Inflammatory macrophage (primary cell): ENCODE measurements at regions not wholly inside any gene's neighbourhood (a gene's known extent, or its start where the extent isn't known, plus 50 kb on each side); places are given as distances from the start of the nearest gene placed in this dataset.
"Not testable (repeated sequence)": the region's sequence is repeated elsewhere in the genome, so short reads cannot be mapped to it uniquely, and the experiment has no call there.

Source experiments
- DNase-seq, 2 donors: peaks; one replicate each; pipeline ENCODE4 v3.0.0-alpha.2; 2020 to 2022

DNA sequence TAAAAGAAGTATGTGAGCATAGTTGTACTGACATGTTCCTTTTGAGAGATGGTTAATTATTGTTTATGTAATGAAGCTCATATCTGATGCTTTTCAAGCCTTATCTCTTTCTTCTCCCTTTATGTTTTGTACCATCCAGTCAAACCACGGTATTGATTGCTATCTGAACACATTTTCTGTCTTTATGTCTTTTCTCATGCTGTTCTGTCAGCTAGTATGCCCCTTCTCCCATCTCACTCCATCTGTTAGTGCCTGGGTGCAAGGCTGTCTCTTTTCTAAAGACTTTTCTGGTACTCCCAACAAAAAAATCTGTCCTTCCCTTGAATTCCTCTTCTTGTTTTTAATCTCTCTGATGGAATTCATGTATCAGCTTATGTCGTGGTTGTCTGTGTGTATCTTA lies 883.8 kb upstream of the IGFBP7 start:
- no peak for DNase-seq

DNA sequence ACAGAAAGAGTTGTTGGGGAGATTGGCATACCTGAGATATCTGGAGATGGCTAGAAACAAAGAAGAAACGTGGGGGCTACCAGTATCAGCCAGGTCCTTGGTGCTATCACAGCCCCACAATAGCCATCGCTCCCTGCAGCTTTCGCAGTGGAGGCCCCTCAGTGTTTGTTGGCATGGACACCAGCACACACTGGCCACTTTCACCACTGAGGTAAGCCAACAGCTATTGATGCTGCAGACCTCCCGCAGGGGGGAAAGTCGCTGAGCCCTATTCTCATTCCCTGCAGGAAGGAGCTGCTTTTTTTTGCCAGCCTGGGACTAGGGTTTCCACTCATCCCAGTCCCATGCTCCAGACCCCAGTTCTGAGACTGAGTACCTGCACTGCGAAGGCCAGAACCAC lies 879.2 kb upstream of the IGFBP7 start:
- no peak for DNase-seq

DNA sequence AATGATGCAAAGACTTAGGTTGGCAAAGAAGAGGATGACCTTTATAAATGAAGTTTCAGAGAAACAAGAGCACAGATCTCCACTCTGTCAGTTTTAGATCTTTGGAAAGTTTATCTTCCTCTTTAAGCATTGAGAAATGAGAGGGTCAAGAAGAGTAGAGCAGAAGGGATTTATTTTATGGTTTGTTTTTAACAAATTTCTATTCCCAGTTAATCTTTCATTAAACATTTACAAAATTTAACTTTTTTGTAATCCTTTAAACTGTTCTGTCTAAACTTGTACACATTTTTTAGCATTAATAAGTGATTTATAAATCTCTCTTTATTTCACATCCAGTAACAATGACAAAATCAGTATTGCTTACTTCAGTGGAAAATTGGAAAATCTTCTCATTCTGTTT lies 875.0 kb upstream of the IGFBP7 start:
- no peak for DNase-seq

DNA sequence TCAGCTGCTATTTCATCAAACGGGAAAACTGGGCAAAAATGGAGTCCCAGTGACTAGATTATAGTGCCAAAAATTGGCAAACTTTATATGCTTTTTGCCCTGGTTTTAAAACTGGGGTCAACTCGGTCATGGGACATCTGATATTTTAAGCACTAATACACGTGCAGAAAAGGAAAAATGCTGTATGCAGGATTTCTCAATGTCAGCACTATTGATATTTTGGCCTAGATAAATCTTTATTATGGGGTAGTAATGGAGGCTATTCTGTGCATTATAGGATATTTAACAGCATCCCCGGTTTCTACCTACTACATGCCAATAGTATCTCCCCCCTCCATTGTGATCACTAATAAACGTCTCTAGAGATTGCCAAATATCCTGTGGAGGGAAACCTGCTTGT lies 870.9 kb upstream of the IGFBP7 start:
- no peak for DNase-seq

DNA sequence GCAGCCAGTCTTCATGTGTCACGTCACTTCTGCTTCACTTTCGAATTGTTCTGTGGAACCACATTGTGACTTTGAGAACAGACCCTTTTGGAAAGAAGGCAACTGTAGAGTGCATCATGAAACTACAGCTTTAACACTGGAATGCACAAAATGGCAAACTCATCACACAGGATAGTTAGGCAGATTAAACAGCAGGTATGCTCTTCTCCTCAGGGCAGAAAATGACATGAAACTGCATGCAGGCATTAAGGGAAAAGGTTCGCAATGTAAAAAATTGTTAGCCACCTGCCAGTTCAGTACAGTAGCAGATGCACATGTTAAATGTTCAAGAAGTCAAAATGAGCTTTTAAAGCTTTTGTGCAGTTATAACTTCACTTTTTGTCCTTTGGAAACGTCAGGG lies 864.6 kb upstream of the IGFBP7 start:
- no peak for DNase-seq

DNA sequence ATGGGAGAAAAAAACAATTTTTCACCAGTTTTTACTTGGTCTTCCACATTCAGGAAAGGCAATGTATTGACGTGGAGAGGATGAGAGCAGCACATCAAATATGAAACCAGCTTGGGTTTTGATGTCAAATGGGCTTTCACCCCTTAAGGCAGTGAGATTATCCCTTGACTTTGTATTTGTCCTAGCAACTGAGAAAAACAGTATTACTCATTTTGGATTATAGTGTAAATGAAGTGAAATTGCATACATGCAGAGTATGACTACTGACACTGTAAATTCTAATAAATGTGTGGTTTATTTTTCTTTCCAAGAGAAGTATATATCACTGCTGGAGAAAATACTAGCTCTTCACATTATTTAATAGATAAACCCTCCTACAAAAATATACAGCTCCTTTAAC lies 863.6 kb upstream of the IGFBP7 start:
- no peak for DNase-seq

DNA sequence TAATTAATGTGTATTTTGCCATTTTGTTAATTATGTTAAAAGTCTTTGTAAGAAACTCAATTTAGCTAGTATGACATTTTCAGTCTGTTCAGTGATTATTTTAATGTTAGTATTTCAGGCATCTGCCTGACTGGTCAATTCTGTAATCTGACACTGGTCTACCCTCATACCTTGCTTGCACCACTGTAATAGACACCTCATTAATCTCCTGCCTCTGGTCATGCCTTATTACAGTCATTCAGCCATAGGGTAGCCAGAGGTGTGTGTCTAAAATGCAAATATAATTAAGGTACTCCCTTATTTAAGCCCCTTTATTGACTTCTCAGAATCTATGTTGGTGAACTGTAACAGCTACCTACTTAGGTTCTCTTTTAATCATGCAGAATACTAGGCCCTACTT lies 861.1 kb upstream of the IGFBP7 start:
- no peak for DNase-seq

DNA sequence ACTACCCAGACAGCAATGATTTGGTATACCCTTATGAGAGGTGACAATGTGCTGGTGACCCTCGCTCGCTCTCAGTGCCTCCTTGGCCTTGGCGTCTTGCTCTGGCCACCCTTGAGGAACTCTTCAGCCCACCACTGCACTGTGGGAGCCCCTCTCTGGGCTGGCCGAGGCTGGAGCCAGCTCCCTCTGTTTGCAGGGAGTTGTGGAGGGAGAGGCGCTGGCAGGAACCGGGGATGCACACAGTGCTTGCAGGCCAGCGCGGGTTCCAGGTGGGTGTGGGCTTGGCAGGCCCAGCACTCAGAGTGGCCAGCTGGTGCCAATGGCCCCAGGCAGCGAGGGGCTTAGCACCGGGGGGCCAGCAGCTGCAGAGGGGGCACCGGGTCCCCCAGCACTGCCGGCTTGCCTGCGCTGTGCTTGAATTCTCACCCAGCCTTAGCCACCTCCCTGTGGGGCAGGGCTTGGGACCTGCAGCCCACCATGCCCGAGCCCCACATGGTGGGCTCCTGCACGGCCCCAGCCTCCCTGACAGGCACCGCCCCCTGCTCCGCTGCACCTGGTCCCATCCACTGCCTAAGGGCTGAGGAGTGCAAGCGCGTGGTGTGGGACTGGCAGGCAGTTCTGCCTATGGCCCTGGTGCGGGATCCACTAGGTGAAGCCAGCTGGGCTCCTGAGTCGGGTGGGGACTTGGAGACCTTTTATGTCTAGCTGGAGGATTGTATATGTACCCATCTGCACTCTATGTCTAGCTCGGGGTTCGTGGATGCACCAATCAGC lies 857.0 kb upstream of the IGFBP7 start:
- DNase-seq, result no peak

DNA sequence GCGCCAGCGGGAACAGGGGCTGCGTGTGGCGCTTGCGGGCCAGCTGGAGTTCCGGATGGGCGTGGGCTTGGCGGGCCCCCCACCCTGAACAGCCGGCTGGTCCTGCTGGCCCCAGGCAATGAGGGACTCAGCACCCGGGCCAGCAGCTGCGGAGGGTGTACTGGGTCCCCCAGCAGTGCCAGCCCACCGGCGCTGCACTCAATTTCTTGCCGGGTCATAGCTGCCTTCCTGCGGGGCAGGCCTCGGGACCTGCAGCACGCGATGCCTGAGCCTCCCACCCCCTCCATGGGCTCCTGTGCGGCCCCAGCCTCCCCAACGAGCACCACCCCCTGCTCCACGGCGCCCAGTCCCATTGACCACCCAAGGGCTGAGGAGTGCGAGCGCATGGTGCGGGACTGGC lies 855.2 kb upstream of the IGFBP7 start:
- DNase-seq, result not testable (repeated sequence)

DNA sequence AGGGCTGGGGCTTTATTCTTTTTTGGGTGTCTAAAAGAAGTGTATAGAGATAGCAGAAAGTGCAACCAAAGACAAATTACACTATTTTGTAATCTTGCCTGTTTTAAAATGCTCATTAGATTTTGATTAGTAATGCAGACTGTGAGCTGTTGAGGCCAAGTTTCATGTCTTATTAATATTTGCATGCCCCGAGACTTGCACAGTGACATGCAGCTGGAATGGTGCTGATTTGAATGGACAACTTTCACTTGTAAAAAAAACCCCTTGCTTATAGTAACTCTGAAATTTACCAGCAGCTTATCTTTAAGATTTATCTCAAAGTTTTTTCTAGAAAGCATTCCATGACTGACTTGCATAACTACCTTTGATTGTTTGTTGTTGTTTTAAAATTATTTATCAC lies 835.1 kb upstream of the IGFBP7 start:
- DNase-seq, result no peak

DNA sequence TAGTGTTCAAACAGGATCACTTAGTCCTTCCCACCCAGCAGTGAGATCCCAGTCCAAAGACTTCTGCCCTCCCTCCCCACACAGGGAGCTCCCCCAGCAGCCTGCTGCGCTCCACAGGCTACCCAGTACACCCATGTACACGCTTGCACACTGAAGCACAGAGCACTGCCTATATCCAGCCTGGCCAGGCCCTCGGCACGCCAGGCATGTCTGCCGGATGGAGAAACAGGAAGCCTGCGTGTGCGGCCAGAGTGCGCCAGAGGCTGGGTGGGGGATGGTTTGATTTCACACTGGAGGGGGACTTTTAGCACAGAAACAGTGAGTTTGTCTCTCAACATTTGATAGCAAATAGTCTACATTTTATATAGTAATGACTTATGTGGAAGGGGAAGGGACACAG lies 833.5 kb upstream of the IGFBP7 start:
- no peak for DNase-seq

DNA sequence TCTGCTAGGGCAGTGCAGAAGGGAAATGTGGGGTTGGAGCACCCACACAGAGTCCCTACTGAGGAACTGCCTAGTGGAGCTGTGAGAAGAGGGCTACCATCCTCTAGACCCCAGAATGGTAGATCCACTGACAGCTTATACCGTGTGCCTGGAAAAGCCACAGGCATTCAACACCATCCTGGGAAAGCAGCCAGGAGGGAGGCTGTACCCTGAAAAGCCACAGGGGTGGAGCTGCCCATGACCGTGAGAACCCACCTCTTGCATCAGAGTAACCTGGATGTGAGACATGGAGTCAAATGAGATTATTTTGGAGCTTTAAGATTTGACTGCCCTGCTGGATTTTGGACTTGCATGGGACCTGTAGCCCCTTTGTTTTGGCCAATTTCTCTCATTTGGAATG lies 827.1 kb upstream of the IGFBP7 start:
- not testable (repeated sequence) for DNase-seq

DNA sequence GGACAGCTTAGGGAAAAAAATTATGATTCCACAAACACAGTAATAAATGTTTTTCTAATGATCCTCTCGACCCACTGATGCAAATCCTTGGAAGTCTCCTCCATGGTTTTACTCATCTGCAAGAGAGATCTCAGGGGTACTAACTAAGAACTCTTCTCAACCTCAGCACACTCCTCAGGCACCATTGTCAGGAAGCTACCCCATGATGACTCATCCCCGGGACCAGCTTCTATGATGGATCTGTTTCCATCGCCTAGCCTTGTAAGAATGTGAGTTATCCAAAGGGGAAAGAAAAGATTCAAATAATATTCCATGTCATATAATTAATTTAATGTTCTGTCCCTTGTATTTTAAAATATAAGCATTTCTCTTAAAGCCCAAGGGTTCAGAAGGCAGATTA lies 816.1 kb upstream of the IGFBP7 start:
- no peak for DNase-seq

DNA sequence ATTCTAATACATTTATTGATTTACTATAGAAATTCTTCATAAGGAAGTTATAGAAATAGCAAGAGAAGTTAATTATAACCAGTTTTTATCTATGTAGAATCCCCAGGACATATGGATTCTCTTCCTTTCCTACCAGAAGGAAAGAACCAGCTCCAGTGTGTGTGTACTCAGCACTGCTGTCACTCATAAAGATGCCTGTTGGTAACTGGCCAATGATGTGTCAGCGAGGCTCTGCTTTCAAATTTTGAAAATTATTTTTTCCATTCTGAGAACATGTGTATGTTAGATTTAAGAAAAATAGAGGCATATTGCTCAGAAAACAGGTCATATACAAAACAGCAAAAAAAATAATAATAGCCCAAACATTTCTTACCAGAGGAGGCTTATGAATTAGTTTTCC lies 814.8 kb upstream of the IGFBP7 start:
- no peak for DNase-seq

DNA sequence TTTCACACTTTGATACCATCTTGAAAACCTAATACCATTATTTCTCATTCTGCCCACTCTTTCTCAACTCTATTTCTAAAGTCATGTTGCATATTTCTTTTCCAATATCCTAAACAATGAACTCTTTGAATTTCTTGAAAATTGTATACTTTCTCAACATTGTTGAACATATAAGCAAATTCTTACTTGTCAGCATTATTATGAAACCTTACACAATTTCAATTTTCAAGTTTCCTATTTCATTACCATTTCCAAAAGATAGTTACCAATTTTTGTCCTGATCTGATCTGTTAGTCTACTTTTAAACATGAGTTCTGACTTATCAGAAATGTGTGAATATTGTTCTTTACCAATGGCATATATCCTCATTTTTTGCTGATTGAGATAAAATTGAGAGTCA lies 806.3 kb upstream of the IGFBP7 start:
- no peak for DNase-seq

DNA sequence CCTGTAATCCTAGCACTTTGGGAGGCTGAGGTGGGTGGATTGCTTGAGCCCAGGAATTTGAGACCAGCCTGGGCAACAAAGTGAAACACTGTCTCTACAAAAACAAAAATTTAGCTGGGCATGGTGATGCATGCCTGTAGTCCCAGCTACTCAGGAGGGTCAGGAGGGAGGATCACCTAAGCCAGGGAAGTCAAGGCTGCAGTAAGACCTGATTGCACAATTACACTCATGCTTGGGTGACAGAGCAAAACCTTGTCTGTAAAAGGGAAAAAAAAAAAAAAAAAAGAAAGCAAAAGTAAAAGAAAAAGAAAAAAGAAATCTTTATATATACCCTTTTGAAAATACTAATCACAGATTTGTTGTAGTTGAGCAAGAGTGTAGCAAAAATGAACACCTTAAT lies 801.0 kb upstream of the IGFBP7 start:
- no peak for DNase-seq

DNA sequence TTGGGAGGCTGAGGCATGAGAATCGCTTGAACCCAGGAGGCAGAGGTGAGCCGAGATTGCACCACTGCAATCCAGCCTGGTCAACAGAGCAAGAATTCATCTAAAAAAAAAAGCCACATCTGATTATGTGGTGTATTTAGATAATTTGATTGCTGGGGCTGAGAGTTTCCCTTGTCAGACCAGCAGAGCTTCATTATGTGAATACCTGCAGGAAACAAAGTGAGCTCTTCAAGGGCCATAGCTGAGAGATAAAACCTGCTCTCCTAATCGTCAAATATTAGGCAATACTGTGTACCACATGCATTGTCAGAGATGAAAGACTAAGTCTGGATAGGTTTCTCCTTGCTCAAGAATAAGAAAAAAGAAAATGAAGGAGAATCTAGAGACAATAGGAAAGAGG lies 800.0 kb upstream of the IGFBP7 start:
- DNase-seq, result no peak

DNA sequence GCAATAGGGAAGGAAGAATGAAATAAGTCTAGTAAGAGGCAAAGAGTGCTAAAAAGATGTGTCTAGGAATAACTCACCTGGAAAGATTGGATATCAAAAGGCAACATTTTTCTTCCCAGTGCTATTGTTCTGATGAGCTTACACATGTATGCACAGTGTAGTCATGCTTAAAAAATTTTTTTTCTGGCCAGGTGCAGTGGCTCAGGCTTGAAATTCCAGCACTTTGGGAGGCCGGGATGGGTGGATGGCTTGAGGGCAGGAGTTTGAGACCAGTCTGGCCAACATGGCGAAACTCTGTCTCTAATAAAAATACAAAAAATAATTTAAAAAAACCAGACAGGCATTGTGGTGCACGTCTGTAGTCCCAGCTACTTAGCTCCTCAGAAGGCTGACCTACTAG lies 795.8 kb upstream of the IGFBP7 start:
- DNase-seq, result no peak

DNA sequence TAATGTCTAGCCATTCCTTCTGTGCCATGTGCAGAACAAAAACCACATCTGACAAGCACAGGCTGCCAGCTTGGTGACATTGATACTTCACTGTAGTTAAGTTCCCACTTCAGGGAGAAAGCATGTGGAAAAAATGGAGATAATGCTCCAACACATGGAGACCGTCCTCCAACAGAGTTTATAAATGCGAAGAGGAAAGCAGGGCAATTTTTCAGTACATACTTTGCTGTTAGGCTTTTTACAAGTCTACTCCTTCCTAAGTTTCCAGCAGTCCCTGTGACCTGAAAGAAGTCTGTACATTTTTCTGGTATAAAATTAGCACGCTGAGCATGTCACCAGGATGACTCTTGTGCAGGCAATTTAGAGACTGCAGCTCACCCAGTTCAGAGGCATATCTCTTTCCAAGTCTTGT lies 766.9 kb upstream of the IGFBP7 start:
- DNase-seq, result no peak

DNA sequence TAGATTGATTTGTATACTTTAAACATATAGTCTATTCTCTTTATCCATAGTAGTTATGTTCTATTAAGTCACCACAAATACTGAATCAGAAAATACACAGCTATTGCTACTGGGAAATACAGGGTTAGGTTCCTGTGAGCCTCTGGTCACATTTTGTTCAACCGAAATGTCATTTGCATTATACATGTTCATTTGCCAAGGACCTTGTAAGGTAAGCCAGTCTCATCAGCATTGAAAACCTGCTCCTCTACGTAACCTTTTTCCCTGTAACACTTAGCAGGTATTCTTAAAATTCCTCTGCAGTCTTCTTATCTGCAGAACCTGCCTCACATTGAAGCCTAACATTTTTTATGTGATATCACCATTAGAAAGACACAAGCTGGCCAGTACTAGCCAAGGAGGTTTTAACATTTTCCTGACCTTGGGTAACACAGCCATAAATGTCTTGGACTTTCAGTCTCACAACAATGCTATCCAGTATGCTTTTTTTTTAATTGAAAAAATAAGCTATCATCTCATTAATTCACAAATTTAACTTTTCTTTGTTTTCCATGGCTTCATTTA lies 765.7 kb upstream of the IGFBP7 start:
- no peak for DNase-seq

DNA sequence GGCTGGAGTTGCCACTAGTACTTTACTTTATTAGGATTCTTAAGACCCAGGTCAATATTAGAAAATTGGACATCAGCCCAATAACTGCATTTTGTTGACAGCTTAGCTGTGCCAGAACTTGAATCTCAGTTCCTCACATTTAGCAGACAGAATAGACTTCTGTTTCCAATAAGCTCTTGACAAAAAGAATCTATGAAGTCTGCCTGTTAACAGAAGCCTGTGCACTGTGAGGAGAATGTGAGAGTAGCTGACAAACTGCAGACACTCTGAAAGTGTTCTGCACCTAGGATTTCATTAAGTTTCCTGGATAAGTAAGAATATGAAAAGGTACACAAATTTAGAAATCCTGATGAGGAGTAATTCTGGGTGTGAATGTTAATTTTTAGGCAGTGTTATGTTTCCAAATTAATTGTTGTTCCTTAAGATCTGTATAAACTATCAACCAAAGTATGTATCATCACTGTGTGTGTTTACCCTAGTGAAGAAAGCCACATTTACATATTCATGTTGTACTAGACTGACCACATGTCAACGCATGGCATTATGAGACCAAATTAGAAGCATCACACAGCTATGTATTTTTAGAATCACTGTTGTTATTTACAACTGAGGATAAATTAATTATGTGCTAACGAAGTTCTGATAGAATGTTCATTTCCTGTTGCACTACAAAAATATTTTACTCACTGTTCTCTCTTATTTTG lies 756.4 kb upstream of the IGFBP7 start:
- DNase-seq, result no peak

DNA sequence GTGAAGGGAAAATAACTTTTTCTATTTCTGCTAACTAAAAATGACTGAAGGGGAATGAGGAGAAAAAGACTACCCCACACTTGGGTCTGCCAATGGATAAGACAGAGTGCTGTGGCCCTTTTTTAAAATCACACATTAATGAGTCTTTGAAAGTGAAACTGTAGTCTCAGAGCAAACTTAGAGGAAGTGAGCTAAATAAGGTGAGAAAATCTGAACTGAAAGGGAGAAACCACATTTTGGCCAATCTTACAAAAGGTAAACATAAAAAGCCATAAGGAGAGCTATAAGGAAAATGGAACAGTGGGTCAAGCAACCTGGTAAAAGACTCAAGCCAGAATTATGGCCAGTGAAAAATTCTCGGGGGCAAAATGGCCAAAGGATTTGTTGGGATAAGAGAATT lies 755.1 kb upstream of the IGFBP7 start:
- no peak for DNase-seq

DNA sequence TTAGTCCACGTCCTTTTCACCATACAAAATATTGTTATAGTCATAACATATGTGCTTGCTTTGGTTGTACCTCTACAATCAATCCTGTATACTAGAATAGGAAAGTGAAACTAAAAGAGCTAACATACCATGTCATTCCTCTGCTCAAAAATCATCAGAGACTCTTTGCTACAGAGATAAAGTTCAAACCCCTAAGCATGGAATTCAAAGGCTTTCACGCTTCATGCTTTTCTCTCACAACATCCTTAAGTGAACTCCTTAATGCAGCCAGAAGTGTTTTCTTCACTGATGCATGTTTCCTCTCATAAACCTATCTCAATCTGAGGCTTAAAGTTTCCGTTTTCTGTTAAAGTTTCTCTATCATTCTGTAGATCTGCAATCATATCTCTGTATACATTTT lies 744.6 kb upstream of the IGFBP7 start:
- no peak for DNase-seq

DNA sequence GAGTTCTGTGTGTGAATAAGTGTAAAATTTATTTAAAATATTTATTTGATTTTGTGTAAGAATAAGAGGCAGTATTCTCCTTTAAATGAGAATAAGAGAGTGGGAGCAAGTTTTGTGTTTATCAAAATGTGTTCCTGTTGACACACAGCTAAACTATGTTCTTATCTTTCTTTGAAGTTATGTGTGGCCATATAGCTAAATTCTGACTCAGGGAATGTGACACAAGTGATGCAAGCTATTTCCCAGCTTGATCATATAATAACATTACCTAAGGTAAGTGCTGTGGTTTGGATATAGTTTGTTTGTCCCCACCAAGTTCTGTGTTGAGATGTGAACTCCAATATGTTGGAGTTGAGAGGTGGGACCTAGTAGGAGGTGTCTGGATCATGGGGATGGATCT lies 740.0 kb upstream of the IGFBP7 start:
- DNase-seq, result no peak
